PC-9 (cell line): ENCODE measurements at regions not wholly inside any gene's neighbourhood (a gene's known extent, or its start where the extent isn't known, plus 50 kb on each side); places are given as distances from the start of the nearest gene placed in this dataset.

Experiments used
- BruUV-seq: library from RNA; stranded (reverse); fragments of 400-500 nt; replicated peaks from 2 replicates; lab custom pipeline; 2021; lab: Mats Ljungman, UMichigan
- CTCF ChIA-PET: fragments of 300-600 bp; sonication (Branson Sonifier 250); formaldehyde crosslinking; loops from one replicate; lab custom pipeline; 2022; ENCODE audit warnings: antibody characterized with exemption; lab: Charles Lee
- POLR2A ChIA-PET: fragments of 300-600 bp; sonication (Branson Sonifier 250); formaldehyde crosslinking; loops from one replicate; lab custom pipeline; 2022; ENCODE audit warnings: antibody characterized with exemption; ENCODE audit not compliant: unreplicated experiment; lab: Charles Lee
- DNase-seq, 2 experiments: peaks; one replicate each; pipeline versions ENCODE4 v3.0.0 to v3.0.0-alpha.2; 2015 to 2022; ENCODE audit warnings: mixed read lengths in 1 of 2
- H2AFZ ChIP-seq: fragments of 200-600 bp; sonication (generic); 2 replicates; pipeline ENCODE4 v1.8.1; 2017; ENCODE audit warnings: antibody characterized with exemption
- H3F3A ChIP-seq: fragments of 200-600 bp; sonication (generic); 2 replicates; pipeline ENCODE4 v1.8.1; 2017; ENCODE audit warnings: antibody characterized with exemption, mild to moderate bottlenecking, low read depth; ENCODE audit not compliant: insufficient read depth
- H3K27ac ChIP-seq: fragments of 200-600 bp; sonication (generic); 2 replicates; pipeline ENCODE4 v1.6.1; 2016; ENCODE audit warnings: mixed run types
- H3K27me3 ChIP-seq: fragments of 200-600 bp; sonication (generic); 2 replicates; pipeline ENCODE4 v1.6.1; 2016; ENCODE audit warnings: low read depth, mixed run types; ENCODE audit not compliant: insufficient read depth
- H3K36me3 ChIP-seq: fragments of 200-600 bp; sonication (generic); 2 replicates; pipeline ENCODE4 v1.6.1; 2016; ENCODE audit warnings: low read depth, mixed run types
- H3K4me1 ChIP-seq: fragments of 200-600 bp; sonication (generic); replicated peaks from 2 replicates; pipeline ENCODE4 v1.6.1; 2016; ENCODE audit warnings: mixed run types; ENCODE audit not compliant: insufficient read depth
- H3K4me2 ChIP-seq: fragments of 200-600 bp; sonication (generic); 2 replicates; pipeline ENCODE4 v1.6.1; 2017; ENCODE audit warnings: mixed run types
- H3K4me3 ChIP-seq: fragments of 200-600 bp; sonication (generic); 2 replicates; pipeline ENCODE4 v1.6.1; 2016; ENCODE audit warnings: mixed run types
- H3K79me2 ChIP-seq: fragments of 200-600 bp; sonication (generic); 2 replicates; pipeline ENCODE4 v1.6.1; 2017; ENCODE audit warnings: low read depth, mixed run types
- H3K9me2 ChIP-seq: fragments of 200-600 bp; sonication (generic); 2 replicates; pipeline ENCODE4 v1.8.1; 2017; ENCODE audit warnings: mild to moderate bottlenecking; ENCODE audit not compliant: insufficient read depth
- H3K9me3 ChIP-seq: fragments of 200-600 bp; sonication (generic); 2 replicates; pipeline ENCODE4 v1.8.1; 2016; ENCODE audit warnings: low read depth; ENCODE audit not compliant: insufficient read depth
- H4K20me1 ChIP-seq: fragments of 200-600 bp; sonication (generic); 2 replicates; pipeline ENCODE4 v1.8.1; 2017; ENCODE audit not compliant: insufficient read depth
- EZH2 ChIP-seq: fragments of 200-600 bp; sonication (generic); IDR thresholded peaks from 2 replicates; pipeline ENCODE4 v1.8.0; 2017; ENCODE audit warnings: antibody characterized with exemption, low read depth
- intact Hi-C: fragments of 100-400 bp; cut with micrococcal nuclease; formaldehyde crosslinking; loops from one replicate; pipeline ENCODE4 v1.10.0; 2022; ENCODE audit not compliant: unreplicated experiment
- TF ChIP-seq, protein P1 (sequence below): fragments of 200-600 bp; sonication (generic); conservative IDR thresholded peaks from 2 replicates; pipeline ENCODE4 v1.6.1; 2017; ENCODE audit warnings: mixed run types, antibody characterized with exemption, mild to moderate bottlenecking, moderate library complexity

DNA sequence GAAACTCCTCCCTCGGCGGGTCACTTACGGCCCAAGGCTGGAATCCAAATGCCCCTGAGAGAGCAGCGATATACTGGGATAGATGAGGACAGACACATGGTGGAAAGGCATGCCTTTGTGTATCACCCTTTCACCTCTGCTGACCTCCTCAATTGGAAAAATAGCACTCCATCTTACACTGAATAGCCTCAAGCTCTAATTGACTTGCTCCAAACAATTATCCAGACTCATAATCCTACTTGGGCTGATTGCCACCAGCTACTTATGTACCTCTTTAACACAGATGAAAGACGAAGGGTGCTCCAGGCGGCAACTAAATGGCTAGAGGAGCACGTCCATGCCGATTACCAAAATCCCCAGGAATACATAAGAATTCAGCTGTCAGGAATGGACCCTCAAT, 1142.2 kb downstream of the ARAP2 start:
- TF ChIP-seq EZH2, result no peak
- TF ChIP-seq, protein P1, sequence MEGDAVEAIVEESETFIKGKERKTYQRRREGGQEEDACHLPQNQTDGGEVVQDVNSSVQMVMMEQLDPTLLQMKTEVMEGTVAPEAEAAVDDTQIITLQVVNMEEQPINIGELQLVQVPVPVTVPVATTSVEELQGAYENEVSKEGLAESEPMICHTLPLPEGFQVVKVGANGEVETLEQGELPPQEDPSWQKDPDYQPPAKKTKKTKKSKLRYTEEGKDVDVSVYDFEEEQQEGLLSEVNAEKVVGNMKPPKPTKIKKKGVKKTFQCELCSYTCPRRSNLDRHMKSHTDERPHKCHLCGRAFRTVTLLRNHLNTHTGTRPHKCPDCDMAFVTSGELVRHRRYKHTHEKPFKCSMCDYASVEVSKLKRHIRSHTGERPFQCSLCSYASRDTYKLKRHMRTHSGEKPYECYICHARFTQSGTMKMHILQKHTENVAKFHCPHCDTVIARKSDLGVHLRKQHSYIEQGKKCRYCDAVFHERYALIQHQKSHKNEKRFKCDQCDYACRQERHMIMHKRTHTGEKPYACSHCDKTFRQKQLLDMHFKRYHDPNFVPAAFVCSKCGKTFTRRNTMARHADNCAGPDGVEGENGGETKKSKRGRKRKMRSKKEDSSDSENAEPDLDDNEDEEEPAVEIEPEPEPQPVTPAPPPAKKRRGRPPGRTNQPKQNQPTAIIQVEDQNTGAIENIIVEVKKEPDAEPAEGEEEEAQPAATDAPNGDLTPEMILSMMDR, result no peak

DNA sequence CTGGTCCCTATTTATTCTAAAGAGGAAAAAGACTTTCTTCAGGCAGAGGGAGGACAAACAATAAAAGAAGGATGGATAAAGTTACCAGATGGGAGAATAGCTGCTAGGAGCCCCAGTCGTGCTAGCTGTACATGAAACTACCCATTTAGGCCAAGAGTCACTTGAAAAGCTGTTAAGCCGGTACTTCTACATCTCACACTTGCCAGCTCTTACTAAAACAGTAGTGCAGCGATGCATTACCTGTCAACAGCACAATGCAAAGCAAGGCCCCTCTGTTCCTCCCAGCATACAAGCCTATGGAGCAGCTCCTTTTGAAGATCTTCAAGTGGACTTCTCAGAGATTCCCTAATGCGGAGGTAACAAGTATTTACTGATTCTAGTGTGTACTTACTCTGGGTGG, 1138.8 kb downstream of the ARAP2 start:
- no peaks in the 10 kb centered on the region for H3K79me2 ChIP-seq
- ChIA-PET POLR2A (interaction anchor here (0.6 kb wide), 2 partner anchors 687 to 868 kb away, joined by 5 to 9 read pairs; no protein-coding TSS in a partner anchor), CTCF (interaction anchor here (1.0 kb wide), 1 partner anchor 385 kb away, joined by 3 read pairs; no protein-coding TSS in a partner anchor)
- no peaks in the 10 kb centered on the region for H3K36me3 ChIP-seq
- H3K4me3 ChIP-seq, result peak overlapping the region; percentile 61
- TF ChIP-seq, protein P1, result no peak
- no peak for TF ChIP-seq EZH2
- no peaks in the 10 kb centered on the region for H3F3A ChIP-seq
- peak; percentile 40 to 82 for DNase-seq
- no peaks in the 10 kb centered on the region for H3K9me2 ChIP-seq
- intact Hi-C loops, result loop anchor here (1.0 to 5.0 kb wide), 2 partner anchors 84 to 383 kb away; no protein-coding TSS in a partner anchor
- peak overlapping the region; percentile 85 for H2AFZ ChIP-seq
- BruUV-seq, result no TSS peak
- no peaks in the 10 kb centered on the region for H4K20me1 ChIP-seq
- peak overlapping the region; percentile 61 for H3K27ac ChIP-seq
- peaks cover 24% of the 10 kb centered on the region for H3K4me1 ChIP-seq
- 0 out of 2 replicates have a peak, but pooled peaks cover 3% of the 10 kb centered on the region for H3K9me3 ChIP-seq
- peak overlapping the region; percentile 94 for H3K4me2 ChIP-seq
- H3K27me3 ChIP-seq, result no peaks in the 10 kb centered on the region

More for the DNA sequence above, 1142.2 kb downstream of the ARAP2 start:
- Histone ChIP-seq H3K27ac (no peak overlapping the region), H3K4me2 (no peak overlapping the region), H3K4me1 (peaks cover 24% of the 10 kb centered on the region), H2AFZ (no peak overlapping the region), H4K20me1 (no peaks in the 10 kb centered on the region), H3K27me3 (no peaks in the 10 kb centered on the region), H3K79me2 (no peaks in the 10 kb centered on the region), H3K9me2 (no peaks in the 10 kb centered on the region), H3K36me3 (no peaks in the 10 kb centered on the region), H3K9me3 (0 out of 2 replicates have a peak, but pooled peaks cover 3% of the 10 kb centered on the region), H3K4me3 (no peak overlapping the region), H3F3A (no peaks in the 10 kb centered on the region)
- ChIA-PET CTCF (no interaction called here), POLR2A (no interaction called here)
- DNase-seq, result no peak
- intact Hi-C loops, result no loop called here
- no TSS peak for BruUV-seq

DNA sequence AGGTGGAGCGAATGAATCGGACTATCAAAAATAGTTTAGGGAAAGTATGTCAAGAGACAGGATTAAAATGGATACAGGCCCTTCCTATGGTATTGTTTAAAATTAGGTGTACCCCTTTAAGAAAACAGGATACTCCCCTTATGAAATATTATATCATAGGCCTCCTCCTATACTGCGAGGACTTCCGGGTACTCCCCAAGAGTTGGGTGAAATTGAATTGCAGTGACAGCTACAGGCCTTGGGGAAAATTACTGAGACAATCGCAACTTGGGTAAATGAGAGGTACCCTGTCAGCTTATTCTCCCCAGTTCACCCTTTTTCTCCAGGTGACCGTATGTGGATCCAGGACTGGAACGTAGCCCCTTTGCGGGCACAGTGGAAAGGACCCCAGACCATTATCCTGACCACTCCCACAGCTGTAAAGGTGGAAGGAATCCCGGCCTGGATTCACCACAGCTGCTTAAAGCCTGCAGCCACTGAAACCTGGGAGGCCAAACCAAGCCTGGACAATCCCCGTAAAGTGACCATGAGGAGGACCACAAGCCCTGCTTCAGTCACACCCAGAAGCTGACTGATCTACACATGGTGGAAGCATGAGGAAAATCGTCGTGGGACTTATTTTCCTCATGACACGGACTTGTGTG, 1138.1 kb downstream of the ARAP2 start:
- Histone ChIP-seq H3K36me3 (no peaks in the 10 kb centered on the region), H3K79me2 (no peaks in the 10 kb centered on the region), H3K27me3 (no peaks in the 10 kb centered on the region), H3K4me2 (peak overlapping the region; percentile 94), H4K20me1 (no peaks in the 10 kb centered on the region), H3K4me3 (peak overlapping the region; percentile 61), H2AFZ (peak overlapping the region; percentile 85), H3K27ac (peak overlapping the region; percentile 61), H3F3A (no peaks in the 10 kb centered on the region), H3K9me2 (no peaks in the 10 kb centered on the region), H3K9me3 (0 out of 2 replicates have a peak, but pooled peaks cover 3% of the 10 kb centered on the region), H3K4me1 (peaks cover 24% of the 10 kb centered on the region)
- ChIA-PET CTCF (interaction anchor here (1.0 kb wide), 1 partner anchor 386 kb away, joined by 3 read pairs; no protein-coding TSS in a partner anchor), POLR2A (no interaction called here)
- intact Hi-C loops, result loop anchor here (5.0 kb wide), 1 partner anchor 384 kb away; no protein-coding TSS in a partner anchor
- TSS peak; percentile 54 for BruUV-seq
- peak; percentile 37 to 70 for DNase-seq
- no peak for TF ChIP-seq EZH2
- TF ChIP-seq, protein P1, result peak; percentile 32; the same call in 1 of the 2 replicates
